Endothelial cell (in vitro differentiated cells): ENCODE measurements at regions not wholly inside any gene's neighbourhood (a gene's known extent, or its start where the extent isn't known, plus 50 kb on each side); places are given as distances from the start of the nearest gene placed in this dataset.

ENCODE experiments used
- DNase-seq: peaks from one replicate; pipeline ENCODE4 v3.0.0; 2021; ENCODE audit warnings: low spot score
- H3K27ac Mint-ChIP-seq: one replicate; pipeline ENCODE4 v1.8.0; 2021; ENCODE audit warnings: mixed read lengths, inconsistent platforms; ENCODE audit not compliant: unreplicated experiment
- H3K27me3 Mint-ChIP-seq: one replicate; pipeline ENCODE4 v1.8.0; 2021; ENCODE audit warnings: mild to moderate bottlenecking, moderate library complexity, mixed read lengths, inconsistent platforms; ENCODE audit not compliant: unreplicated experiment
- H3K36me3 Mint-ChIP-seq: one replicate; pipeline ENCODE4 v1.8.0; 2021; ENCODE audit warnings: mild to moderate bottlenecking, low read depth, mixed read lengths, inconsistent platforms; ENCODE audit not compliant: unreplicated experiment
- H3K4me1 Mint-ChIP-seq: one replicate; pipeline ENCODE4 v1.8.0; 2021; ENCODE audit warnings: mild to moderate bottlenecking, mixed read lengths, inconsistent platforms; ENCODE audit not compliant: unreplicated experiment
- H3K4me3 Mint-ChIP-seq: one replicate; pipeline ENCODE4 v1.8.0; 2021; ENCODE audit warnings: mild to moderate bottlenecking, mixed read lengths, inconsistent platforms; ENCODE audit not compliant: unreplicated experiment
- H3K9me3 Mint-ChIP-seq: one replicate; pipeline ENCODE4 v1.8.0; 2021; ENCODE audit warnings: mixed read lengths, inconsistent platforms; ENCODE audit not compliant: unreplicated experiment
- TF ChIP-seq, protein P1 (sequence below): fragments of 200-600 bp; sonication (generic); IDR thresholded peaks from one replicate; pipeline ENCODE4 v1.5.0; 2021; ENCODE audit warnings: antibody characterized with exemption; ENCODE audit not compliant: unreplicated experiment

DNA sequence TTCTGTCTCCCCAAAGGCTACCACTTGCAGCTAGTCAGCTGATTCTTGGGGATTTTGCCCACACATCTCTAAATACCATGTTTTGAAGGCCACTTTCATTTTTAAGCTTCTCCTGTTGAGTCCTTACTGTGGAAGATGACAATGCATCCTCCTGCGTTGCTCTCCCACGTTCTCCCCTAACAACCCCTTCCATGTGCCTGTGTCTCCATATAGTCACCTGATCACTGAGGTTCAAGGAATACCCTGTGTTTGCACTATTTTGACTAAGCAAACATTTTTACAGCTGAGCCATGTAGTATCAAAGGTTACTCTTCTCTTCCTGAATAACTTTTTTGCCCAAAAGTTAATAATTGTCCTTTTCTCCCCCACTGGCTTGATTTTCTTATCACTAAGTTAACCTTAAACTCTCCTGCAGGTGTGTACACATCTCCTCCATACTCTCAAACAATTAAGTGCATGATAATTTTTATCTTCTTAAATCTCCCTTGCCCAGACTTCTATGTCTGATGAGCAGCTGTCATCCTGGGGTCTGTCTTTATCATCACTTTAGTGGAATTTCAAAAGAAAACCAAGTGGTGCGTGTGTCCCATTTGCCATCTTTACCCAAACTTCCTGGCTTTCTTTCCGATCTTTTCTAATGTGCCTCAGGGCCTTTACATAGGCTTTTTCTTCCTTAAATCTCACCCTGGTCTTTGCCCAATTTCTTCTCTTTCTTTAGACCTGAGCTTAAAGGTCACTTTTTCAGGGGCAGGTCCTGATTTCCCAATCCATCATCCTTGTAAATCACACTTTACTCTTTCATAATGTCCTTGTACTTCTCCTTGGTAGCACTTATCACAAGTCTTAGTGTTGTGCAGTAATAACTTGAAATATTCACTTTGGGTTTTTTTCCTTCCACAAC lies 85.2 kb upstream of the SPATS2L start:
- Mint-ChIP-seq H3K27me3 (no peaks in the 10 kb centered on the region), H3K27ac (no peak overlapping the region), H3K36me3 (no peaks in the 10 kb centered on the region), H3K4me3 (no peak overlapping the region), H3K4me1 (peaks cover 5% of the 10 kb centered on the region), H3K9me3 (no peaks in the 10 kb centered on the region)
- no peak for DNase-seq
- TF ChIP-seq, protein P1, sequence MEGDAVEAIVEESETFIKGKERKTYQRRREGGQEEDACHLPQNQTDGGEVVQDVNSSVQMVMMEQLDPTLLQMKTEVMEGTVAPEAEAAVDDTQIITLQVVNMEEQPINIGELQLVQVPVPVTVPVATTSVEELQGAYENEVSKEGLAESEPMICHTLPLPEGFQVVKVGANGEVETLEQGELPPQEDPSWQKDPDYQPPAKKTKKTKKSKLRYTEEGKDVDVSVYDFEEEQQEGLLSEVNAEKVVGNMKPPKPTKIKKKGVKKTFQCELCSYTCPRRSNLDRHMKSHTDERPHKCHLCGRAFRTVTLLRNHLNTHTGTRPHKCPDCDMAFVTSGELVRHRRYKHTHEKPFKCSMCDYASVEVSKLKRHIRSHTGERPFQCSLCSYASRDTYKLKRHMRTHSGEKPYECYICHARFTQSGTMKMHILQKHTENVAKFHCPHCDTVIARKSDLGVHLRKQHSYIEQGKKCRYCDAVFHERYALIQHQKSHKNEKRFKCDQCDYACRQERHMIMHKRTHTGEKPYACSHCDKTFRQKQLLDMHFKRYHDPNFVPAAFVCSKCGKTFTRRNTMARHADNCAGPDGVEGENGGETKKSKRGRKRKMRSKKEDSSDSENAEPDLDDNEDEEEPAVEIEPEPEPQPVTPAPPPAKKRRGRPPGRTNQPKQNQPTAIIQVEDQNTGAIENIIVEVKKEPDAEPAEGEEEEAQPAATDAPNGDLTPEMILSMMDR: no peak

DNA sequence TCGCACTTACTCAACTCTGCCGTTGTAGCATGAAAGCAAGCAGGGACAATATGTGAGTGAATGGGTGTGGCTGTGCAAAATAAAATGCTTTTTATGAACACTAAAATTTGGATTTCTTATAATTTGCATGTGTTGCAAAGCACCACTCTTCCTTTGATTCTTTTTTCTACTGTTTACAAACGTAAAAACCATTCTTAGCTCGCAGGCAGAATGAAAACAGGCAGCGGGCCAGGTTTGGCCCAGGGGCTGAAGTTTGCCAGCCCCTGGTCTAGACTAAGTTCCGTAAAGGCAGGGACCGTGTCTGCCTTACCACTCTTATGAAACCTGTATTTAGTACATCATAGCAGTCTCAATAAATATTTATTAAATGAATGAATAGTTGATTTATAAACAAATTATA lies 83.7 kb upstream of the SPATS2L start:
- peaks cover 5% of the 10 kb centered on the region for H3K4me1 Mint-ChIP-seq
- DNase-seq: no peak
- H3K4me3 Mint-ChIP-seq: no peak overlapping the region
- TF ChIP-seq, protein P1: no peak
- H3K36me3 Mint-ChIP-seq: no peaks in the 10 kb centered on the region
- H3K27me3 Mint-ChIP-seq: no peaks in the 10 kb centered on the region
- H3K27ac Mint-ChIP-seq: no peak overlapping the region
- H3K9me3 Mint-ChIP-seq: no peaks in the 10 kb centered on the region

DNA sequence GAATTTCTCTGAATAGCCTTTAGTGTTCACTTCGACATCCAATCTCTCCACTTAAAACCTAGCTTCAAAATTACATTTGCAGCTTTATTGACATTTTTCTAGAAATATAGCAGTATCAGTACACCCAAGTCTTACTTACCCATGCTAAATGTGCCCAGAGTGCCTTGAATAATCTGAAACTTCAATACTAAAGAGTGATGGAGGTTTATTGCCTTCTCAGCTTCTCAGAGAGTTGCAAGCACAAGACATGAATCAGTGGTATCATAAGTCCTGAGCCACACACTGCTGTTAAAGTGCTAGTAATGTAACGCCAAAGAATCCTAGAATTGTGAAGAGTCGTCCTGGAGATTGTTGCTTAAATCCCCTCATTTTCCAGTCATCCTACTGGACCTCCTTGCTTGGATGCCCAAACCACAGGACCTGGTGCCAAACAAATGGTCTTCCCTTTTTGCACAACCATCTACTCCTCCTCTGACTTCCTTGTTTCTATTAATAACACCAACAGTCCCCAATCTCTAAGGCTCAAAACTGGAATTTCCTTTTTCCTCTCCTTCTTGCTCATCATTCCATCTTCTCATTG lies 83.2 kb upstream of the SPATS2L start:
- TF ChIP-seq, protein P1: no peak
- Mint-ChIP-seq H3K36me3 (no peaks in the 10 kb centered on the region), H3K9me3 (no peaks in the 10 kb centered on the region), H3K27me3 (no peaks in the 10 kb centered on the region), H3K4me1 (peaks cover 5% of the 10 kb centered on the region), H3K27ac (no peak overlapping the region), H3K4me3 (no peak overlapping the region)
- DNase-seq: no peak

DNA sequence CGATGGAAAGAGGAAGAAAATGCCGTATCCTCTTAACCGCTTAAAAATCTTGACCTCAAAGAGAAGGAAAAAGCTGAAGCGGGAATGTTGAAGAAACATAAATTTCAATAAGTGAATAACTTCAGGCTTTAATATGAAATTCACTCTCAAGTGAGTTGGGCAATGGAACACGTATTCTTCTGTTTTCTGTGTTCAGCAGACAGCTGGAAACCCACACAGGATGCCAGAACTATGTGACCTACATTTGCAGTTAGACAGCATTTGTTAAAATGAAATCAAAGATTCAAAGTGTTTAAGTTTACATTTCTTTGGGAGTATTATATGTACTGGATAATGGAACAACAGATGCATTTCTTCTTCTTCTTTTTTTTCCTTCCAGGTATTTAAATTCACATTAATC lies 80.5 kb upstream of the SPATS2L start:
- Mint-ChIP-seq H3K27ac (no peak overlapping the region), H3K4me1 (peaks cover 5% of the 10 kb centered on the region), H3K27me3 (no peaks in the 10 kb centered on the region), H3K36me3 (no peaks in the 10 kb centered on the region), H3K4me3 (no peak overlapping the region), H3K9me3 (no peaks in the 10 kb centered on the region)
- DNase-seq: no peak
- TF ChIP-seq, protein P1: no peak
